OCI-LY1 (cell line): ENCODE measurements at regions not wholly inside any gene's neighbourhood (a gene's known extent, or its start where the extent isn't known, plus 50 kb on each side); places are given as distances from the start of the nearest gene placed in this dataset.

Experiments used
- H2AFZ ChIP-seq: fragments of 200-600 bp; sonication (generic), shearing (Covaris generic); 2 replicates; pipeline ENCODE4 v1.6.0; 2014; ENCODE audit warnings: antibody characterized with exemption, mild to moderate bottlenecking, low read length
- H3F3A ChIP-seq: fragments of 200-600 bp; sonication (generic), shearing (Covaris generic); 2 replicates; pipeline ENCODE4 v1.6.0; 2014; ENCODE audit warnings: mild to moderate bottlenecking, antibody characterized with exemption, low read length, moderate library complexity; ENCODE audit not compliant: insufficient read depth
- H3K27ac ChIP-seq: fragments of 200-600 bp; sonication (generic); 2 replicates; pipeline ENCODE4 v1.5.1; 2014; ENCODE audit warnings: low read length, mixed run types, mild to moderate bottlenecking, low read depth; ENCODE audit not compliant: poor library complexity, severe bottlenecking
- H3K27me3 ChIP-seq: fragments of 200-600 bp; sonication (generic); 2 replicates; pipeline ENCODE4 v1.6.0; 2014; ENCODE audit warnings: antibody characterized with exemption, mild to moderate bottlenecking, low read length, moderate library complexity; ENCODE audit not compliant: insufficient read depth
- H3K36me3 ChIP-seq: fragments of 200-600 bp; sonication (generic); 2 replicates; pipeline ENCODE4 v1.6.1; 2014; ENCODE audit warnings: mild to moderate bottlenecking, antibody characterized with exemption, low read length, moderate library complexity, mixed read lengths; ENCODE audit not compliant: insufficient read depth
- H3K4me1 ChIP-seq: fragments of 200-600 bp; sonication (generic); 2 replicates; pipeline ENCODE4 v1.5.1; 2014; ENCODE audit warnings: mild to moderate bottlenecking, low read length, moderate library complexity; ENCODE audit not compliant: insufficient read depth, severe bottlenecking
- H3K4me2 ChIP-seq: fragments of 200-600 bp; sonication (generic), shearing (Covaris generic); 2 replicates; pipeline ENCODE4 v1.6.1; 2014; ENCODE audit warnings: low read length
- H3K4me3 ChIP-seq: fragments of 200-600 bp; sonication (generic); 2 replicates; pipeline ENCODE4 v1.5.1; 2014; ENCODE audit warnings: low read length, low read depth, mild to moderate bottlenecking, mixed read lengths; ENCODE audit not compliant: poor library complexity, severe bottlenecking
- H3K79me2 ChIP-seq: fragments of 200-600 bp; shearing (Covaris generic); 2 replicates; pipeline ENCODE4 v1.6.1; 2016; ENCODE audit warnings: mixed run types, low read length, mixed read lengths; ENCODE audit not compliant: insufficient read depth
- H3K9ac ChIP-seq: fragments of 200-600 bp; sonication (generic), shearing (Covaris generic); 2 replicates; pipeline ENCODE4 v1.6.1; 2014; ENCODE audit warnings: mild to moderate bottlenecking, low read length, mixed read lengths
- H3K9me2 ChIP-seq: fragments of 200-600 bp; sonication (generic), shearing (Covaris generic); 2 replicates; pipeline ENCODE4 v1.6.1; 2014; ENCODE audit warnings: low read depth, mild to moderate bottlenecking, low read length, mixed read lengths
- H3K9me3 ChIP-seq: fragments of 200-600 bp; shearing (Covaris generic); 2 replicates; pipeline ENCODE4 v1.6.1; 2014; ENCODE audit warnings: low read length, mixed read lengths
- H4K20me1 ChIP-seq: fragments of 200-600 bp; sonication (generic), shearing (Covaris generic); 2 replicates; pipeline ENCODE4 v1.6.0; 2016; ENCODE audit warnings: mild to moderate bottlenecking, low read length; ENCODE audit not compliant: insufficient read depth
- EZH2 ChIP-seq: fragments of 200-600 bp; sonication (generic), shearing (Covaris generic); IDR thresholded peaks from 2 replicates; pipeline ENCODE4 v1.8.0; 2017; ENCODE audit warnings: borderline replicate concordance, mixed run types, mild to moderate bottlenecking, antibody characterized with exemption, low read length, moderate library complexity, mixed read lengths
- TF ChIP-seq, protein P1 (sequence below): fragments of 200-600 bp; sonication (generic), shearing (Covaris generic); IDR thresholded peaks from 2 replicates; pipeline ENCODE4 v1.5.1; 2017; ENCODE audit warnings: mild to moderate bottlenecking, antibody characterized with exemption, low read length, moderate library complexity, mixed read lengths

GRCh38 chr3:59508273-59508672 is 458.4 kb upstream of the CFAP20DC start:
- H3K36me3 ChIP-seq, result no peaks in the 10 kb centered on the region
- H2AFZ ChIP-seq, result no peak overlapping the region
- H3K79me2 ChIP-seq, result no peaks in the 10 kb centered on the region
- H3F3A ChIP-seq, result no peaks in the 10 kb centered on the region
- no peak for TF ChIP-seq EZH2
- TF ChIP-seq, protein P1, sequence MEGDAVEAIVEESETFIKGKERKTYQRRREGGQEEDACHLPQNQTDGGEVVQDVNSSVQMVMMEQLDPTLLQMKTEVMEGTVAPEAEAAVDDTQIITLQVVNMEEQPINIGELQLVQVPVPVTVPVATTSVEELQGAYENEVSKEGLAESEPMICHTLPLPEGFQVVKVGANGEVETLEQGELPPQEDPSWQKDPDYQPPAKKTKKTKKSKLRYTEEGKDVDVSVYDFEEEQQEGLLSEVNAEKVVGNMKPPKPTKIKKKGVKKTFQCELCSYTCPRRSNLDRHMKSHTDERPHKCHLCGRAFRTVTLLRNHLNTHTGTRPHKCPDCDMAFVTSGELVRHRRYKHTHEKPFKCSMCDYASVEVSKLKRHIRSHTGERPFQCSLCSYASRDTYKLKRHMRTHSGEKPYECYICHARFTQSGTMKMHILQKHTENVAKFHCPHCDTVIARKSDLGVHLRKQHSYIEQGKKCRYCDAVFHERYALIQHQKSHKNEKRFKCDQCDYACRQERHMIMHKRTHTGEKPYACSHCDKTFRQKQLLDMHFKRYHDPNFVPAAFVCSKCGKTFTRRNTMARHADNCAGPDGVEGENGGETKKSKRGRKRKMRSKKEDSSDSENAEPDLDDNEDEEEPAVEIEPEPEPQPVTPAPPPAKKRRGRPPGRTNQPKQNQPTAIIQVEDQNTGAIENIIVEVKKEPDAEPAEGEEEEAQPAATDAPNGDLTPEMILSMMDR, result no peak
- no peak overlapping the region for H3K27ac ChIP-seq
- H3K9ac ChIP-seq, result no peak overlapping the region
- H3K27me3 ChIP-seq, result peaks cover 6% of the 10 kb centered on the region; the same call in 1 of the 2 replicates
- H3K9me3 ChIP-seq, result no peaks in the 10 kb centered on the region
- no peak overlapping the region for H3K4me3 ChIP-seq
- no peaks in the 10 kb centered on the region for H3K4me1 ChIP-seq
- H3K9me2 ChIP-seq, result no peaks in the 10 kb centered on the region
- H3K4me2 ChIP-seq, result no peak overlapping the region
- H4K20me1 ChIP-seq, result no peaks in the 10 kb centered on the region

GRCh38 chr3:59506191-59506590 is 456.4 kb upstream of the CFAP20DC start:
- H3K4me1 ChIP-seq, result no peaks in the 10 kb centered on the region
- peaks cover 6% of the 10 kb centered on the region; the same call in 1 of the 2 replicates for H3K27me3 ChIP-seq
- no peak overlapping the region for H3K9ac ChIP-seq
- H3K36me3 ChIP-seq, result no peaks in the 10 kb centered on the region
- no peaks in the 10 kb centered on the region for H4K20me1 ChIP-seq
- no peak overlapping the region for H3K4me2 ChIP-seq
- H3K9me2 ChIP-seq, result no peaks in the 10 kb centered on the region
- no peaks in the 10 kb centered on the region for H3F3A ChIP-seq
- no peaks in the 10 kb centered on the region for H3K79me2 ChIP-seq
- TF ChIP-seq EZH2, result no peak
- TF ChIP-seq, protein P1, result no peak
- H3K27ac ChIP-seq, result no peak overlapping the region
- no peak overlapping the region for H3K4me3 ChIP-seq
- H3K9me3 ChIP-seq, result no peaks in the 10 kb centered on the region
- no peak overlapping the region for H2AFZ ChIP-seq

DNA sequence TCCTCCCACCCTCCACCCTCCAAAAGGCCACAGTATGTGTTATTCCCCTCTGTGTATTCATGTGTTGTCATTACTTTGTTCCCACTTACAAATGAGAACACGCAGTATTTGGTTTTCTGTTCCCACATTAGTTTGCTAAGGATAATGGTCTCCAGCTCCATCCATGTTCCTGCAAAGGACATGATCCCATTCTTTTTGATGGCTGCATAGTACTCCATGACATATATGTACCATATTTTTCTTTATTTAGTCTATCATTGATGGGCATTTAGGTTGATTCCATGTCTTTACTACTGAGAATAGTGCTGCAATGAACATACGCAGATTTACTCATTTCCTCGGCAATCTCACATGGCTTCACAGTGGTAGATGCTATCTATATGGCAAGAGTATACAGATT is 453.6 kb upstream of the CFAP20DC start:
- H3K4me1 ChIP-seq, result no peaks in the 10 kb centered on the region
- TF ChIP-seq, protein P1, result no peak
- TF ChIP-seq EZH2, result no peak
- no peaks in the 10 kb centered on the region for H3K9me3 ChIP-seq
- peaks cover 6% of the 10 kb centered on the region; the same call in 1 of the 2 replicates for H3K27me3 ChIP-seq
- no peak overlapping the region for H3K27ac ChIP-seq
- H3K9ac ChIP-seq, result no peak overlapping the region
- H3K4me2 ChIP-seq, result no peak overlapping the region
- H3K9me2 ChIP-seq, result no peaks in the 10 kb centered on the region
- no peak overlapping the region for H2AFZ ChIP-seq
- H3F3A ChIP-seq, result no peaks in the 10 kb centered on the region
- H3K4me3 ChIP-seq, result no peak overlapping the region
- no peaks in the 10 kb centered on the region for H4K20me1 ChIP-seq
- no peaks in the 10 kb centered on the region for H3K79me2 ChIP-seq
- no peaks in the 10 kb centered on the region for H3K36me3 ChIP-seq
